SK-N-SH treated with all-trans-retinoic acid at 6 μM for 48 hours (cell line): ENCODE measurements at regions not wholly inside any gene's neighbourhood (a gene's known extent, or its start where the extent isn't known, plus 50 kb on each side); places are given as distances from the start of the nearest gene placed in this dataset.

Experiments
- ATAC-seq: fragments of 200-7000 bp; cut with Tn5 transposase; 3 replicates; pipeline ENCODE4 v1.9.1; 2020; ENCODE audit warnings: mild to moderate bottlenecking, moderate library complexity
- ARNTL ChIP-seq: fragments of 450-650 bp; formaldehyde crosslinking; IDR thresholded peaks from 2 replicates; pipeline ENCODE4 v1.5.0; 2020; ENCODE audit warnings: low read depth, mild to moderate bottlenecking, moderate library complexity, borderline replicate concordance
- BACH2 ChIP-seq: fragments of 250-450 bp; sonication (Bioruptor Pico); IDR thresholded peaks from 2 replicates; pipeline ENCODE4 v1.9.0; 2021; ENCODE audit warnings: mild to moderate bottlenecking, borderline replicate concordance
- CREB5 ChIP-seq: fragments of 250-450 bp; sonication (Bioruptor Pico); IDR thresholded peaks from 2 replicates; pipeline ENCODE4 v1.5.1; 2020; ENCODE audit warnings: low read depth, mild to moderate bottlenecking, moderate library complexity
- CSDC2 ChIP-seq: fragments of 250-450 bp; sonication (Bioruptor Pico); IDR thresholded peaks from 2 replicates; pipeline ENCODE4 v1.5.0; 2020; ENCODE audit warnings: mild to moderate bottlenecking, moderate library complexity
- CSRNP3 ChIP-seq: fragments of 250-450 bp; sonication (Bioruptor Pico); IDR thresholded peaks from 2 replicates; pipeline ENCODE4 v1.5.1; 2021; ENCODE audit warnings: mild to moderate bottlenecking, moderate library complexity
- ESRRG ChIP-seq: fragments of 250-450 bp; sonication (Bioruptor Pico); IDR thresholded peaks from 2 replicates; pipeline ENCODE4 v1.6.1; 2021; ENCODE audit warnings: mild to moderate bottlenecking
- GLIS3 ChIP-seq: fragments of 250-450 bp; sonication (Bioruptor Pico); IDR thresholded peaks from 2 replicates; pipeline ENCODE4 v1.5.0; 2020; ENCODE audit warnings: mild to moderate bottlenecking, moderate library complexity
- ISL1 ChIP-seq: fragments of 250-450 bp; sonication (Bioruptor Pico); IDR thresholded peaks from 2 replicates; pipeline ENCODE4 v2.1.2; 2022; ENCODE audit warnings: mild to moderate bottlenecking, moderate library complexity
- OSR1 ChIP-seq: fragments of 250-450 bp; sonication (Bioruptor Pico); IDR thresholded peaks from 2 replicates; pipeline ENCODE4 v1.8.0; 2022; ENCODE audit warnings: moderate library complexity, mild to moderate bottlenecking, inconsistent platforms
- PATZ1 ChIP-seq: fragments of 250-450 bp; sonication (Bioruptor Pico); IDR thresholded peaks from 2 replicates; pipeline ENCODE4 v1.8.0; 2020; ENCODE audit warnings: mild to moderate bottlenecking, moderate library complexity, borderline replicate concordance
- PPARA ChIP-seq: fragments of 250-450 bp; sonication (Bioruptor Pico); IDR thresholded peaks from 2 replicates; pipeline ENCODE4 v1.5.0; 2020; ENCODE audit warnings: mild to moderate bottlenecking, borderline replicate concordance
- RARB ChIP-seq: fragments of 250-450 bp; sonication (Bioruptor Pico); IDR thresholded peaks from 2 replicates; pipeline ENCODE4 v1.8.0; 2021; ENCODE audit warnings: mild to moderate bottlenecking, moderate library complexity
- SNAI2 ChIP-seq: fragments of 250-450 bp; sonication (Bioruptor Pico); IDR thresholded peaks from 2 replicates; pipeline ENCODE4 v1.5.0; 2020; ENCODE audit warnings: mild to moderate bottlenecking, moderate library complexity
- TOX ChIP-seq: fragments of 250-450 bp; sonication (Bioruptor Pico); IDR thresholded peaks from 2 replicates; pipeline ENCODE4 v1.8.0; 2021; ENCODE audit warnings: mild to moderate bottlenecking, moderate library complexity, borderline replicate concordance
- TSHZ2 ChIP-seq: fragments of 250-450 bp; sonication (Bioruptor Pico); IDR thresholded peaks from 2 replicates; pipeline ENCODE4 v1.5.0; 2020; ENCODE audit warnings: mild to moderate bottlenecking, moderate library complexity
- ZC3H10 ChIP-seq: fragments of 250-450 bp; sonication (Bioruptor Pico); IDR thresholded peaks from 2 replicates; pipeline ENCODE4 v1.5.1; 2021; ENCODE audit warnings: mild to moderate bottlenecking, moderate library complexity
- ZFP3 ChIP-seq: fragments of 250-450 bp; sonication (Bioruptor Pico); IDR thresholded peaks from 2 replicates; pipeline ENCODE4 v1.5.0; 2020; ENCODE audit warnings: mild to moderate bottlenecking, moderate library complexity
- ZFP30 ChIP-seq: fragments of 450-650 bp; formaldehyde crosslinking; IDR thresholded peaks from 2 replicates; pipeline ENCODE4 v1.5.0; 2022; ENCODE audit warnings: mild to moderate bottlenecking, moderate library complexity
- ZNF565 ChIP-seq: fragments of 450-650 bp; formaldehyde crosslinking; conservative IDR thresholded peaks from 2 replicates; pipeline ENCODE4 v1.5.0; 2020; ENCODE audit warnings: low read depth, mild to moderate bottlenecking, moderate library complexity
- ZNF70 ChIP-seq: fragments of 450-650 bp; formaldehyde crosslinking; IDR thresholded peaks from 2 replicates; pipeline ENCODE4 v1.5.0; 2020; ENCODE audit warnings: mild to moderate bottlenecking, moderate library complexity

- ATAC-seq: no peak
Observed at GRCh38 chr16:63512910-63513309, 1476.7 kb upstream of the CDH8 start.

GRCh38 chr16:63497408-63497807 is 1461.2 kb upstream of the CDH8 start:
- TF ChIP-seq PATZ1 (CRISPR knock-in tag) (no peak), ZNF565 (CRISPR knock-in tag) (no peak)
- ATAC-seq: no peak

More at GRCh38 chr16:63512910-63513309, 1476.7 kb upstream of the CDH8 start:
- TF ChIP-seq ZFP3 (no peak), CSRNP3 (CRISPR knock-in tag) (no peak), TSHZ2 (CRISPR knock-in tag) (no peak), SNAI2 (CRISPR knock-in tag) (no peak), GLIS3 (CRISPR knock-in tag) (no peak), ZFP30 (no peak), RARB (no peak), BACH2 (CRISPR knock-in tag) (no peak), ZNF70 (CRISPR knock-in tag) (no peak), PATZ1 (CRISPR knock-in tag) (no peak), CSDC2 (CRISPR knock-in tag) (no peak), PPARA (CRISPR knock-in tag) (no peak), ARNTL (CRISPR knock-in tag) (no peak), ISL1 (CRISPR knock-in tag) (no peak)

GRCh38 chr16:63496282-63496681 is 1460.0 kb upstream of the CDH8 start:
- no peak for ATAC-seq

More at GRCh38 chr16:63496282-63496681, 1460.0 kb upstream of the CDH8 start:
- TF ChIP-seq ZC3H10 (CRISPR knock-in tag): no peak
- no peak for TF ChIP-seq PATZ1 (CRISPR knock-in tag)
- no peak for TF ChIP-seq TOX
- TF ChIP-seq TSHZ2 (CRISPR knock-in tag): no peak
- TF ChIP-seq CREB5 (CRISPR knock-in tag): no peak
- no peak for TF ChIP-seq OSR1 (CRISPR knock-in tag)
- no peak for TF ChIP-seq ESRRG
- TF ChIP-seq ZFP3: no peak
